ENCODE measurements at regions not wholly inside any gene's neighbourhood (a gene's known extent, or its start where the extent isn't known, plus 50 kb on each side); places are given as distances from the start of the nearest gene placed in this dataset.

- TF ChIP-seq ZFY (CRISPR knock-in tag; IDR thresholded peaks at IDR 0.05) (no peak), MEF2D (CRISPR knock-in tag; IDR thresholded peaks at IDR 0.05) (no peak), EP300 (IDR thresholded peaks at IDR 0.05; ENCODE audit: low read depth in 2 of 2, low read length in 2 of 2) (no peak), EP300 (CRISPR knock-in tag; IDR thresholded peaks at IDR 0.05; ENCODE audit: borderline replicate concordance) (no peak), ZNF10 (CRISPR knock-in tag; IDR thresholded peaks at IDR 0.05; ENCODE audit: borderline replicate concordance, low read depth) (no peak), SP1 (IDR thresholded peaks at IDR 0.05) (no peak), SP1 (CRISPR knock-in tag; IDR thresholded peaks at IDR 0.05) (no peak), ERF (CRISPR knock-in tag; IDR thresholded peaks at IDR 0.05) (no peak)
- TF ChIP-seq, protein P1, sequence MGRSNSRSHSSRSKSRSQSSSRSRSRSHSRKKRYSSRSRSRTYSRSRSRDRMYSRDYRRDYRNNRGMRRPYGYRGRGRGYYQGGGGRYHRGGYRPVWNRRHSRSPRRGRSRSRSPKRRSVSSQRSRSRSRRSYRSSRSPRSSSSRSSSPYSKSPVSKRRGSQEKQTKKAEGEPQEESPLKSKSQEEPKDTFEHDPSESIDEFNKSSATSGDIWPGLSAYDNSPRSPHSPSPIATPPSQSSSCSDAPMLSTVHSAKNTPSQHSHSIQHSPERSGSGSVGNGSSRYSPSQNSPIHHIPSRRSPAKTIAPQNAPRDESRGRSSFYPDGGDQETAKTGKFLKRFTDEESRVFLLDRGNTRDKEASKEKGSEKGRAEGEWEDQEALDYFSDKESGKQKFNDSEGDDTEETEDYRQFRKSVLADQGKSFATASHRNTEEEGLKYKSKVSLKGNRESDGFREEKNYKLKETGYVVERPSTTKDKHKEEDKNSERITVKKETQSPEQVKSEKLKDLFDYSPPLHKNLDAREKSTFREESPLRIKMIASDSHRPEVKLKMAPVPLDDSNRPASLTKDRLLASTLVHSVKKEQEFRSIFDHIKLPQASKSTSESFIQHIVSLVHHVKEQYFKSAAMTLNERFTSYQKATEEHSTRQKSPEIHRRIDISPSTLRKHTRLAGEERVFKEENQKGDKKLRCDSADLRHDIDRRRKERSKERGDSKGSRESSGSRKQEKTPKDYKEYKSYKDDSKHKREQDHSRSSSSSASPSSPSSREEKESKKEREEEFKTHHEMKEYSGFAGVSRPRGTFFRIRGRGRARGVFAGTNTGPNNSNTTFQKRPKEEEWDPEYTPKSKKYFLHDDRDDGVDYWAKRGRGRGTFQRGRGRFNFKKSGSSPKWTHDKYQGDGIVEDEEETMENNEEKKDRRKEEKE (IDR thresholded peaks at IDR 0.05), result no peak
- TF ChIP-seq, protein P2, sequence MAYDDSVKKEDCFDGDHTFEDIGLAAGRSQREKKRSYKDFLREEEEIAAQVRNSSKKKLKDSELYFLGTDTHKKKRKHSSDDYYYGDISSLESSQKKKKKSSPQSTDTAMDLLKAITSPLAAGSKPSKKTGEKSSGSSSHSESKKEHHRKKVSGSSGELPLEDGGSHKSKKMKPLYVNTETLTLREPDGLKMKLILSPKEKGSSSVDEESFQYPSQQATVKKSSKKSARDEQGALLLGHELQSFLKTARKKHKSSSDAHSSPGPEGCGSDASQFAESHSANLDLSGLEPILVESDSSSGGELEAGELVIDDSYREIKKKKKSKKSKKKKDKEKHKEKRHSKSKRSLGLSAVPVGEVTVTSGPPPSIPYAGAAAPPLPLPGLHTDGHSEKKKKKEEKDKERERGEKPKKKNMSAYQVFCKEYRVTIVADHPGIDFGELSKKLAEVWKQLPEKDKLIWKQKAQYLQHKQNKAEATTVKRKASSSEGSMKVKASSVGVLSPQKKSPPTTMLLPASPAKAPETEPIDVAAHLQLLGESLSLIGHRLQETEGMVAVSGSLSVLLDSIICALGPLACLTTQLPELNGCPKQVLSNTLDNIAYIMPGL (CRISPR knock-in tag; IDR thresholded peaks at IDR 0.05; ENCODE audit: borderline replicate concordance in 1 of 2, low read depth in 1 of 2), result no peak
Observed at GRCh38 chr14:39853441-39853840, 421.2 kb upstream of the FBXO33 start.

All from HepG2 (cell line).